ENCODE measurements at regions not wholly inside any gene's neighbourhood (a gene's known extent, or its start where the extent isn't known, plus 50 kb on each side); places are given as distances from the start of the nearest gene placed in this dataset.

DNA sequence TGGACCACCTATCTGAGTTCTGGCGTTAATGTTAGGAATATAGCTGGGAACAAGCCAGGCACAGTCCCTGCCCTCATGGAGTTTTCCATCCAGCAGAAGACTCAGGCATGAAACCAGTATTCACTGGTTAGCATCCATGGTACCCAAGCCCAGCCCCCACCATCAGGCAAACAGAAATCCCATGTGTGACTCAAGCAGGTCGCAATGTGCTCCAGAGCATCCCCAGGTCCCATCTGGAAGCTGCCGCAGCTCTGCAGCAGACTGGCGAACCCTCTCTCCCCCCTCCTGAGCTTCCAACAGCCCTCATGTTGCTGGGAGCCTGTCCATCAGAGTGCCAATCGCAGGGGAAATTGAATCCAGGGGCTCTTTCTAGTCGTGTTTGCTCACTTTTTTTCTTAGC lies 174.2 kb downstream of the RRAGC start:
- TF ChIP-seq YY1 (IDR thresholded peaks at IDR 0.05; ENCODE audit: insufficient read depth, insufficient read length) = no peak
- no peak for TF ChIP-seq SUZ12 (IDR thresholded peaks at IDR 0.05; ENCODE audit: extremely low read depth, insufficient read depth, insufficient read length)
